NCI-H82 (cell line): ENCODE measurements at regions not wholly inside any gene's neighbourhood (a gene's known extent, or its start where the extent isn't known, plus 50 kb on each side); places are given as distances from the start of the nearest gene placed in this dataset.

Source experiments
- DNase-seq: peaks from one replicate; lab custom pipeline; 2025; lab: John Stamatoyannopoulos, UW

DNA sequence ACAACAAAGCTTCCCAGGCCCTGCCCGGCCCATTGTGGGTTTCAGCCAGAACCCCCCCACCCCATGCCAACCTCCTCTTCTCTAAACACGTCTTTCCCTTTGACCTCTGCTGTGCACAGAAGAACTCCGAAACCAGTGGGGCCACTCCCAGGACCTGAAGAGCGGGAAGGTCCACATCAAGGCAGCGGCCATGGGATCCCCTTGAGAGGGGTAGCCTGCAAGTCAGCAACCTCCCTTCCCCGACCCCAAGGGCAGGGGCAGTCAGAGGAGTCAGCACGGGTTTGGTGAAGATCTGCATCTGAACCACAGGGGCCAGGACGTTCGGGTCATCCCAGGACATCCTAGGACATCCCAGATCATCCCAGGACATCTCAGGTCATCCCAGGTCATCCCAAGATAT is 379.9 kb upstream of the IRX4 start:
- DNase-seq: no peak

DNA sequence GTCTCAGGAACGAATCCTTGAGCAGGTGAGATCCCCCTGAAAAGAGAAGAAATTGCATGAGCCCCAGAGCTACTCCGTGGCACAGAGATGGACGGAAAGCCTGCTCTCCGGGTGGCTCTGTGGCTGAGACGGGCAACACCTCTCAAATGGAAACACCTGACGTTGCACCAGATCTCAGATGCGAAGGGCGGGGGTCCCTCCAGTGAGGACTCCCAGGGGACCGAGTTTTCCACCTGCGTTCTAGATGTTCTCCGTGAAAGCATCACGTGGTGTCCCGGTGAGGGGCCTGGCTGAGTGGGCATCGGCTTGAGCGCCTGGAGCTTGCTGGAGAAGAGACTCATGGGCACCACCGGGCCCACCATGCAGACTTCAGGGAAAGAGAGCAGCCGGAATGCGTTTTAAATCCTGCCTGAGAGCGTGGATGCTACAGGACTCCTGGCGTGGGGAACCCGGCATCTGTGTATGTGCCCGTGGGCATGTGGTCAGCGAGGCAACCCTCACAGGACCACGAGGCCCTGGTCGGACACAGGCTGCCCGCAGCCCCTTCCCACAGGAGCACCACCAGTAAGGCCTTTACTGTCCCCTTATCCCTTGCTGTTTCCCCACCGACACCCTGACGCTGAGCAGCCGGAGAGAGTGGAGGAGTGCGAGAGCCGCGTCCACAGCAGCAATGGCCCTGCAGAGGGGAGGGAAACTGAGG is 378.4 kb upstream of the IRX4 start:
- DNase-seq: no peak

DNA sequence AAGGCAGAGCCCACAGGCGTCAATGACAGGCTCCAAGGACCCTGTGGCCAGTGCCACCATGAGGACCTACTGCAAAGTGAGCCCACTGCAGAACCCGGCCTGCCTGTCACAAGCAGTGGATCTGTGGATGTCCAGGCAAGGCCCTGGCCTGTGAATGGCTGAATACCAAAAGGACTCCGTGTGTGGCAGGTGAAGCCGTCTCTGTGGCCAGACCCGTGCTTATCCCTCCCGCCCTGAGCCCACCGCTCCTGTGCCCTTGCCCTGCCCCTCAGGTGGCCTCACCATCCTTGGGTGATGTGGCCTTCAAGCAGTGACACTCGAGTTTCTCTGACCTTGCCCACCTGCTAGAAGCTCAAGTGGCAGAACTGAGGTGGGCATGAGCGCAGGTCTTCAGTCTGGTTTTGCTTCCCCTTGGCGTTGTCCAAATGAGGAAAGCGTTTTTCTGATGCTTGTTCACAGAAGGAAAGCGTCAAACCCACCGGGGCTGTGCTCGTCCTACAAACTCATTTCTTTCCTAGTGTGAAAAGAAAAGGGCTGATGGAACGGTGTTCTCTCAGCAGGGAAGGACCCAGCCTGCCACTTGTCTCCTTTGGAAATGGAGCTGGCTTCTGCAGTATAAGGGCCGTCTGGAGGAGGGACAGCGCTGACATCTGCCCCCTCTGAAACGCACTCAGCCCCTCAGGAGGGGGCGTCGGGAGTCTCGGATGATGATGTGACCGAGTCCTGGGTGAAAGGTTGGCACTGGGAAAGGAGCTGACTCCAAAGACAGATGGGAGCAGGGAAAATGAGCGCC is 377.7 kb upstream of the IRX4 start:
- DNase-seq: no peak

- no peak for DNase-seq
Measured at GRCh38 chr5:2259494-2260107, 376.9 kb upstream of the IRX4 start.

- no peak for DNase-seq
Measured at GRCh38 chr5:2258861-2259260, 376.1 kb upstream of the IRX4 start.

DNA sequence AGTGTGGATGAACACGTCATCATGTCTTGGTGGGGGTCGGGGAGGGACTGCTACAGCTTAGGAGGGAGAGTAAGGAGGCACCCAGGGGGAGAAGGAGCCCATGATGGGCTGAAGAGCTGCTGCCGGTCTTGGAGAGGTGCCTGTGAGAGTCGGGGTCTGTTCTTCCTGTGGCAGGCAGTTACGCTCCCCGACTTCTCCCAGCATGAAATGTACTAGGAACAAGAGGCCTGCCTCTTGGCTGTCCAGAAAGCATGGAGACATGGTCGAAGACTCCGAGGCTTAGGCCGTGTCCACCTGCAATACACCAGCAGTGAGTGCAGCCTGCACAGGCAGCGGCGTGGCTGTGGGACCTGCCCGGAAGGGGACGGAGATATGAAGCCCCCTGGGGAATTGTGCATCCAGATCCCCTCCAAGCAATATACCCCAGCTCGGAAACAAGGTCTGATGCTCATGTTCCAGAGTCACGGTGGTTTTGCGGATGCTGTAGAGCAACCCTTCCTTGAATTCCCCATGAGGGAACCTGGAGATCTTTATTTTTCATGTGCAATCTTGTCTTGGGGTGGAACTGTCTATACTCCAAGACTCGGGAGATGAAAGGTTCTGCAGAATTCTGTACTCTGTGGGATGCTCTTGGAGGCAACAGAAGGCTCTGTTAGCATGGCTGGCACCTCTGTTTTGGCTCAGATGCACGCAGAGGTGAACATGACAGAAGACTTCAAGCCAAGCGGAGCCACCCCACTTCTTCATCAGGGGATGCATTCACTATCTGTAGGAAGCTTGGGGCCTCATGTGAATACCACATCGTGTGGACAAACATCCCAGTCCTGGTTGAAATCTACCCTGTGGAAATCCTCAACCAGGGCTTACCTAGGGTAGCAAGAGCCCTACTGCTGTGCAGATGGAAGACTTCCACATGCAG is 374.9 kb upstream of the IRX4 start:
- no peak for DNase-seq

DNA sequence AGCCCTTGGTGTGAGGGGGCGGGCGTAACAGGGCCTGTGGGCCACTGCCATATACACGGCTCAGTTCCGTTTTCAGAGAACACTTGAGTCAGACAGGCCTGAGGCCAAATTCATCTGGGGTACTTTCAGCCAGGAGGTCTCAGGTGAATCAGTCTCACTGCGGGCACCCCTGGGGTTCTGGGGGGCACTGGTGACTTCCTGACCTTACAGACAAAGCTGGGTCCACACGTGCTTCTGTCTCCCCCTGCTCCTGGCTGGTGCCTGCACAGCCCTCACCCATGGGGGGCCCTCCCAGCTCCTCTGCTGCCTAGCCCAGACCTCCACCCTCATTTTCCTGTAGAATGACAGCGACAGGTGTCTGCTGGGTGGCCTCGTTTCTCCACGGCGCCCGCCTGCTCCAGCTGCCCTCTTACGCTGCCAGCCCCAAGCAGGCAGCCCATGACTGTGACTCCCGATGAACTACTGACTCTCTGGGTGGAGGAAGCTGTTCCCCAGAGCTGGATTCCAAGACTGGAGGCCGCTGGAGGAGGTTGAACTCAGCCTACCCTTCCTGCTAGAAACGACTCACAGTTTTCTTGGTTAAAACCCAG is 374.1 kb upstream of the IRX4 start:
- DNase-seq: no peak

DNA sequence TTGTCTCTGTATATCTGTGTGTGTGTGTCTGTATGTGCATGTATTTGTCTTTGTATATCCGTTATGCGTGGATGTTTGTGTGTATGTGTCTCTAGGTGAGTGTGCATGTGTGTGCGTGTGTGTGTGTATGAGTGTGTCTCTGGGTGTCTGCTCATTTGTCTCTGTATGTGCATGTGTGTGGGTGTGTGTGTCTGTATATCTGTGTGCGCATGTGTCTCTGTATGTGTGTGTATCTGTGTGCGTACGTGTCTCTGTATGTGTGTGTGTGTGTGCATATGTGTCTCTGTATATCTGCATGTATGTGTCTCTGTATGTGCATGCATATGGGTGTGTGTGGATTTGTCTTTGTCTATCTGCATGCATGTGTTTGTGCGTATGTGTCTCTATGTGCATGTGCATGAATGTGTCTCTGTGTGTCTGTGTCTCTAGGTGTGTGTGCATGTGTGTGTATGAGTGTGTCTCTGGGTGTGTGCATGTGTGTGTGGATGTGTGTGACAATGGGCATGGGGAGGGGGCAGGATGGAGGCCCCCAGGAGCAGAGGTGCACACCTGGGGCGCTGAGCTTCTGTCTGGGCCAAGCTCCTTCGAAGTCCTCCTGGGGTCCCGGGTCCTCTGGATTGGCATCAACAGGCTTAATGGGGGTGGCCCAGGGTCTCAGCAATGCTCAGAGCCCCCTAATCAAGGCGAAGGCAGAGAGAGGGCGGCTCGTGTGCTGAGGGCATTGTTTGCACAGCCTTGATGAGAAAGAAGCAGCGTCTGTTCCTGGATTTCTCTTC is 373.4 kb upstream of the IRX4 start:
- no peak for DNase-seq

GRCh38 chr5:2254880-2255750 is 372.4 kb upstream of the IRX4 start:
- no peak for DNase-seq

DNA sequence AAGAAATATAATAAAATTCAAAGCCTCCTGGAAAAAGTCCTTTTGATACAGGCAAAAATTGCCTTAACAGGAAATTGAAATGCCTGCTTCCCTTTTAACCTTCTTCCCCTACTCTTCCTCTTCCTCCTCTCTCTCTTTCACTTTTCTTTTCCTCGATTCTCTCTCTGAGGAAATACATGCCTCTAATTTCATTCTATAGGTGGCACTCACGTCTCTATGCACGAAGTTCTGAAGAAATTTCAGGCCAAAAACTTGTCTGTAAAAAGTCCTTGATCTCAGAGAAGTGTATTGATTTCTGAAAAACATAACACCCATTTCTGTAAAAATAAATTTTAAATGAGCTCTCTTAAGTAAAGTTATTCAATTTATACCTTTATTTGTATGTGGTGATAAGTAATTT is 371.7 kb upstream of the IRX4 start:
- DNase-seq: no peak

DNA sequence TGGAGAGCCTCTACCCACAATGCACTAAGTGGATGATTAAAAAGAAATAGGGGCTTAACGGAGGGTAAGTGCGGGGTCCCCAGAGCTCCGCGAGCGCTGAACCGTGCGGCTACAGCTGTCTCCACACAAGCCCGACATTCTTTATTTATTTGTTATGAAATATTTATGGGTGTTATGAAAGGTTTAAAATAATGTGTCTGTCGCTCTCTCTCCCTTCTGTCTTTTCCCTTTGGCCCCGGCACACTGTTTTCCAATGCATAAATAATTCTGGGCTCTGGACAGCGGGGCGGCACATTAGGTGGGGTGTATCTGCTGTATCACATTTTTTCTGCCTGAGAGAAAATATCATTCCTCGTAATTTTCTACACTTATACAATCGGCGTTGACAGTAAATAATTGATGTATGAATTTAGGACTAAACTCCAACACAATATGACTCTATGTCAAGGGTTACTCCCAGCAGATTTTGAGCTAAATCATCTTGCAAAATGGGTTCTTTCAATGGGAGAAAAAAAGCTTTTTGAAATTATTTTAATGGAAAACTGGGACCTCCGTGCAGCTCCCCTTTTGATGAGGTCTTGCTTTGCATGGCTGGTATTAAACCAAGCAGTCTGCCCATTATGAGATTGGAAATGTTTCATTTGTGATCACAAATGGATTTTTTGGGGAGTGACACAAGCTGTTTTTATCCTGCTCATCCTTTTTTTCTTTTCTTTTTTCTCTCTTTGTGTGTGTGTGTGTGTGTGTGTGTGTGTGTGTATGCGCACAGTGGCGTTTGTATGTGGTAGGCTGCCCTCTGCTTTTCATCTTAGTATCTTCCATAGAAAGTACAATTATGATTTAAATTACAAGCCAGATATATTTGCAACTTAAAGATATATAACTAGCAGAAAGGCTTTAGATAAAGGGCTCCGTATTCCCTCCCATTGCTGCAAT is 370.6 kb upstream of the IRX4 start:
- no peak for DNase-seq

GRCh38 chr5:2251751-2252150 is 369.0 kb upstream of the IRX4 start:
- DNase-seq: no peak

GRCh38 chr5:2251298-2251697 is 368.6 kb upstream of the IRX4 start:
- no peak for DNase-seq

DNA sequence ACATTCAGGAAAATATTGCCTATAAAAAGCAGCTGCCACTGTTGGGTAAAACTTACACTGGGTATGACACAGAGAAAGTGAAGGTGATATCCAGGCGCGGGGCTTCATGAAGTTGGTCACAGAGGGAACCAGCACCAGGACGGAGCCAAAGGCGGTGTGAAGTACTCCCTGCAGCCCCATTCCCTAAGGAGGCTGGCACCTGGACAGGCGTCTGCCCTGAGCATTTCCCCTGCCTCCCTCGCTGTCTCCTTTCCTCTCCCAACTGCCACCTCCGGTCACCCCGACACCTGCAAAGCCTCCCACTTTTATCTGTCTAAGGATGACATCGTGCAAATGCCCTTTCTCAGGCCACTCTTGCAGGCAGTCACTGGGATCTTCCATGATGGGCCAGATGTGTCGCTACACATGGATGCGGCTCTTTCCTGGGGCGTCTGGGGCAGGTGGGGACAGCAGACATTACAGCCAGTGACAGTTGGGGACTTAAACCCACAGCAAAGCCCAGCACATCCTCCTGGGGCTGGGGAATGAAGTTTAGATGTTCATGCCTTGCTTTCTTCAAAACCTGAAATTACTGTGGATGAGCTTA is 367.7 kb upstream of the IRX4 start:
- DNase-seq: no peak

DNA sequence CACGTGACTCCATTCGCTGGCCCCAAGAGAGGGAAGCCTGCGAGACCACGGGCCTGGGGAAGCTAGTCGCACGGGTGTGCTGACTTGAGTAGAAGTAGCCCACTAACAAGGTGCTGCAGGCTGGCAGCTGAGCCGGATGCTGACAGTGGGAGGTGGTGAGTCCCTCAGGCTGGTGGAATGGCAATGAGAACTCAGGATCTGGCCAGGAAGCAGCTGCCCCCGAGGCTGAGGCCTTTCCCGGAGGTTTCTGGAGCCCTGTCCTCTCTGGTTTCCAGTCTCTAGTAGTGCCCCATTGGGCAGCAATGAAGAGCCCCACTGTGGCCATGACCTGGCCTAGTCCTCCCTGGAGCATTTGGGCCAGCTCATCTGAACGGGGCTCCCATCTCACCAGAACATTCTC is 366.7 kb upstream of the IRX4 start:
- no peak for DNase-seq

- no peak for DNase-seq
Measured at GRCh38 chr5:2249026-2249425, 366.3 kb upstream of the IRX4 start.

DNA sequence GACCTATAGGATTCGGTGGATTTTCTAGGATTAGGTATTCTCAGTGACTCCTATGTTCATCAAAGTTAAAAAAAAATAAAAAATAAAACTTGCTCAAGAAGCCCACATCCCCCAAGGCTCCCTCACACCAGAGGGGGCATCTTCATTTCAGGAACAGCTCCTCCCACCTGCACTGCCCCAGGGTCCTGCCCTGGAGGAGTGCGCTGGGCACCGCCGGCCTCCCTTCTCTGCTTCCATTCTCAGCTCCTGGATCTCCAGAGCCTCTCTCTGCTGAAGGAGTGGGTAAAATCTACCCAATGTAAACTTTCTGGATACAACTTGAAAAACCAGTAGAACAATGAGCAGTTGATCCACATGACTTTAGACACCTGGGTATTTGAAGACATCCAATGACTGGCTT is 359.8 kb upstream of the IRX4 start:
- no peak for DNase-seq

DNA sequence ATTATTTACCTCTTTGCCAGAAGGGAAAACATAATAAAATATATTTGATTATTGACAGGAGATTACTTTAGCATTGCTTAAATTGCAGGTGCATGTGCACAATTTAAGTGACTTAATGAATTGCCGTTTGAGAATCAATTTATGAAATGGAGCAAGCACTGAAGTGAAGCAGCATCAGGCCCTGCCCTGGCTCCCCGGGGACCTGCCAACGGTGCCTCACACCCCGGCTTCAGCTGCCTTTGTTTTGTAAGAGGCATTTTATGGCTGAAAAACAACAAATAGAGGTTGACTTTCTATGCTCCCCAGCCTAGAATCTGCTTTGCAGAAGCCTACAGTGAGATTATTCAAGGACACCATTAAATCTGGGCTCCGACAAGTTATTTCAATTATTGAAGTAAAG is 359.1 kb upstream of the IRX4 start:
- DNase-seq: no peak
